ENCODE measurements at regions not wholly inside any gene's neighbourhood (a gene's known extent, or its start where the extent isn't known, plus 50 kb on each side); places are given as distances from the start of the nearest gene placed in this dataset.
A peak's percentile ranks its signal among the peaks of the same experiment; 100 is the strongest.

GRCh38 chr16:73126525-73126853 is 78.6 kb upstream of the ZFHX3 start:
- no TSS peak for BruUV-seq (replicated peaks)
- no peak overlapping the region for H3K27ac ChIP-seq (ENCODE audit: extremely low read length, insufficient read depth, low read length)
- TF ChIP-seq ARID5B (CRISPR knock-in tag; IDR thresholded peaks at IDR 0.05), result peak; percentile 27; the same call in 1 of the 2 replicates
- no peak for TF ChIP-seq SOX6 (IDR thresholded peaks at IDR 0.05)
- 0 out of 2 replicates have a peak, but pooled peaks have one; percentile 26 for TF ChIP-seq SOX6 (CRISPR knock-in tag; IDR thresholded peaks at IDR 0.05)
- TF ChIP-seq ZNF124 (CRISPR knock-in tag; IDR thresholded peaks at IDR 0.05), result 0 out of 2 replicates have a peak, but pooled peaks have one; percentile 26
- TF ChIP-seq CEBPB (IDR thresholded peaks at IDR 0.05; ENCODE audit: borderline replicate concordance, low read depth, low read length), result peak; percentile 98
- TF ChIP-seq ZNF761 (CRISPR knock-in tag; conservative IDR thresholded peaks at IDR 0.05), result no peak
- TF ChIP-seq HDAC2 (CRISPR knock-in tag; IDR thresholded peaks at IDR 0.05), result 0 out of 2 replicates have a peak, but pooled peaks have one; percentile 18
- TF ChIP-seq FOXP1 (IDR thresholded peaks at IDR 0.05), result no peak
- peak; percentile 14; the same call in 1 of the 2 replicates for TF ChIP-seq FOXP1 (CRISPR knock-in tag; IDR thresholded peaks at IDR 0.05)
- 0 out of 4 replicates have a peak, but pooled peaks of 1 of the 2 experiments have one; percentile 8 for TF ChIP-seq EP300 (IDR thresholded peaks at IDR 0.05; ENCODE audit: low read depth in 2 of 2, low read length in 2 of 2)
- TF ChIP-seq EP300 (CRISPR knock-in tag; IDR thresholded peaks at IDR 0.05; ENCODE audit: borderline replicate concordance), result no peak
- peak; percentile 91 for TF ChIP-seq CEBPG (CRISPR knock-in tag; IDR thresholded peaks at IDR 0.05)
- TF ChIP-seq IKZF5 (CRISPR knock-in tag; IDR thresholded peaks at IDR 0.05), result no peak
- no peak for TF ChIP-seq IRX3 (CRISPR knock-in tag; IDR thresholded peaks at IDR 0.05; ENCODE audit: borderline replicate concordance, low read depth)
- TF ChIP-seq NCOA5 (CRISPR knock-in tag; IDR thresholded peaks at IDR 0.05), result no peak
- TF ChIP-seq FOSL2 (CRISPR knock-in tag; IDR thresholded peaks at IDR 0.05), result 0 out of 2 replicates have a peak, but pooled peaks have one; percentile 12
- TF ChIP-seq SP2 (CRISPR knock-in tag; IDR thresholded peaks at IDR 0.05), result no peak
- peak; percentile 40; the same call in 1 of the 2 replicates for TF ChIP-seq SP5 (CRISPR knock-in tag; IDR thresholded peaks at IDR 0.05; ENCODE audit: borderline replicate concordance, low read depth)
- TF ChIP-seq FOXP4 (CRISPR knock-in tag; IDR thresholded peaks at IDR 0.05), result 0 out of 2 replicates have a peak, but pooled peaks have one; percentile 18
- TF ChIP-seq ZNF605 (CRISPR knock-in tag; IDR thresholded peaks at IDR 0.05), result no peak
- no peak for TF ChIP-seq RBAK (CRISPR knock-in tag; IDR thresholded peaks at IDR 0.05)
- TF ChIP-seq ZZZ3 (CRISPR knock-in tag; IDR thresholded peaks at IDR 0.05; ENCODE audit: borderline replicate concordance), result no peak

More at GRCh38 chr16:73126525-73126853, 78.6 kb upstream of the ZFHX3 start:
- peaks cover 6% of the 10 kb centered on the region; the same call in 1 of the 2 replicates for H3K4me1 ChIP-seq (ENCODE audit: insufficient read depth, low read length)
- no peak overlapping the region for H3K9ac ChIP-seq (ENCODE audit: insufficient read depth, low read depth, low read length)
- H3K36me3 ChIP-seq (replicated peaks in 1 of 2; ENCODE audit: control insufficient read depth in 1 of 2, insufficient read depth in 2 of 2, low read length in 2 of 2), result no peaks in the 10 kb centered on the region
- ChIA-PET CTCF (ENCODE audit: low intra/inter-chr PET ratio, low total read pairs) (no interaction called here), POLR2A (no interaction called here)
- intact Hi-C loops (cut with micrococcal nuclease; ENCODE audit: unreplicated experiment) (no loop called here), in situ Hi-C loops (cut with HindIII; ENCODE audit: extremely low pct_ligation_motif_present, low pct_unique_long_range_greater_than_20kb) (no loop called here)
- no peaks in the 10 kb centered on the region for H4K20me1 ChIP-seq (ENCODE audit: insufficient read depth, low read length)
- WGBS (ENCODE audit: low lambda C conversion rate), result 44% methylated on average over 6 of the region's 6 CpGs
- FAIRE-seq (no peak), ATAC-seq (peak; percentile 26; the same call in 1 of the 3 replicates), DNase-seq (ENCODE audit: low spot score) (peak; percentile 45)
- no peak overlapping the region for H3K4me3 ChIP-seq (replicated peaks in 1 of 3; ENCODE audit: insufficient read depth in 1 of 3, low read depth in 2 of 3, low read length in 3 of 3)
- no peak overlapping the region for H3K4me2 ChIP-seq (ENCODE audit: low read depth, low read length)
- H3K79me2 ChIP-seq (ENCODE audit: insufficient read depth, low read length), result no peaks in the 10 kb centered on the region
- H3K27me3 ChIP-seq (ENCODE audit: control insufficient read depth in 1 of 2, insufficient read depth in 2 of 2, low read length in 2 of 2), result no peaks in the 10 kb centered on the region; a peak in 1 of 5 replicates
- no peak overlapping the region for H2AFZ ChIP-seq (ENCODE audit: low read length)
- H3K9me3 ChIP-seq (ENCODE audit: low read length), result no peaks in the 10 kb centered on the region

All from HepG2 (cell line).